Hepatocyte (in vitro differentiated cells): ENCODE measurements at regions not wholly inside any gene's neighbourhood (a gene's known extent, or its start where the extent isn't known, plus 50 kb on each side); places are given as distances from the start of the nearest gene placed in this dataset.

Source experiments
- EZH2 ChIP-seq: fragments of 200-600 bp; sonication (generic); IDR thresholded peaks from 2 replicates; pipeline ENCODE4 v1.6.1; 2016; ENCODE audit warnings: antibody characterized with exemption, mild to moderate bottlenecking, borderline replicate concordance
- EZH2phosphoT487 ChIP-seq: fragments of 200-600 bp; sonication (generic); IDR thresholded peaks from one replicate; pipeline ENCODE4 v1.6.1; 2018; ENCODE audit warnings: antibody characterized with exemption, mild to moderate bottlenecking, low read depth, moderate library complexity; ENCODE audit not compliant: unreplicated experiment, severe bottlenecking
- TF ChIP-seq, protein P1 (sequence below): fragments of 200-600 bp; sonication (generic); IDR thresholded peaks from 2 replicates; pipeline ENCODE4 v1.5.1; 2016; ENCODE audit warnings: antibody characterized with exemption, mild to moderate bottlenecking; ENCODE audit not compliant: poor library complexity

DNA sequence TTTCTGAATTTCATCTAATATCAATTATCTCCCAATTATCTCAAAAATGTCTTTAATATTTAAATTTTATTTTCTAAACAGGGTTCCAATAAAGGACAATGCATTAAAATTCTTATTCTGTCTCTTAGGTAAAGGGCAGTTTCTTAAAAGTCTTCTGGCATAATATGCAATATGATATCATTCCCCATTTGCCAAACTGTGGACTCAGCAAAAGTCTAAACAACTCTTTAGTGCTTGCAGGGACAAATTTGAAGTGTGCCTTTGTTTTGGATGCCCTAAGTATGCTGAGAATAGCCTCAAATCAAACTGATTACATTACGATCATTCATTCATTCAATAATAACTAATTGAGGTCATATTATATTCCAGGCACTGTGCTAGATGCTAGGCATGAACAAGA lies 281.0 kb upstream of the KIRREL3 start:
- TF ChIP-seq, protein P1, sequence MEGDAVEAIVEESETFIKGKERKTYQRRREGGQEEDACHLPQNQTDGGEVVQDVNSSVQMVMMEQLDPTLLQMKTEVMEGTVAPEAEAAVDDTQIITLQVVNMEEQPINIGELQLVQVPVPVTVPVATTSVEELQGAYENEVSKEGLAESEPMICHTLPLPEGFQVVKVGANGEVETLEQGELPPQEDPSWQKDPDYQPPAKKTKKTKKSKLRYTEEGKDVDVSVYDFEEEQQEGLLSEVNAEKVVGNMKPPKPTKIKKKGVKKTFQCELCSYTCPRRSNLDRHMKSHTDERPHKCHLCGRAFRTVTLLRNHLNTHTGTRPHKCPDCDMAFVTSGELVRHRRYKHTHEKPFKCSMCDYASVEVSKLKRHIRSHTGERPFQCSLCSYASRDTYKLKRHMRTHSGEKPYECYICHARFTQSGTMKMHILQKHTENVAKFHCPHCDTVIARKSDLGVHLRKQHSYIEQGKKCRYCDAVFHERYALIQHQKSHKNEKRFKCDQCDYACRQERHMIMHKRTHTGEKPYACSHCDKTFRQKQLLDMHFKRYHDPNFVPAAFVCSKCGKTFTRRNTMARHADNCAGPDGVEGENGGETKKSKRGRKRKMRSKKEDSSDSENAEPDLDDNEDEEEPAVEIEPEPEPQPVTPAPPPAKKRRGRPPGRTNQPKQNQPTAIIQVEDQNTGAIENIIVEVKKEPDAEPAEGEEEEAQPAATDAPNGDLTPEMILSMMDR = no peak
- TF ChIP-seq EZH2 = no peak
- no peak for TF ChIP-seq EZH2phosphoT487
